Colonic mucosa (tissue), 4 donors: ENCODE measurements at regions not wholly inside any gene's neighbourhood (a gene's known extent, or its start where the extent isn't known, plus 50 kb on each side); places are given as distances from the start of the nearest gene placed in this dataset.

Source experiments
- DNase-seq: peaks from one replicate; pipeline ENCODE4 v3.0.0-alpha.2; 2020
- H3K27ac ChIP-seq: fragments of 200-600 bp; one replicate; pipeline ENCODE4 v1.8.0; 2021
- H3K27me3 ChIP-seq: fragments of 200-600 bp; one replicate; pipeline ENCODE4 v1.8.0; 2021
- H3K36me3 ChIP-seq: fragments of 200-600 bp; one replicate; pipeline ENCODE4 v1.8.0; 2021
- H3K4me1 ChIP-seq: fragments of 200-600 bp; one replicate; pipeline ENCODE4 v1.8.0; 2021; ENCODE audit warnings: mild to moderate bottlenecking
- H3K4me3 ChIP-seq: fragments of 200-600 bp; one replicate; pipeline ENCODE4 v1.8.0; 2021
- H3K9ac ChIP-seq, 2 donors: one replicate each; pipeline ENCODE4 v1.7.0; 2013; ENCODE audit warnings: control low read depth in 2 of 2, low read depth in 2 of 2, low read length in 2 of 2
- H3K9me3 ChIP-seq: fragments of 200-600 bp; one replicate; pipeline ENCODE4 v1.8.0; 2021
- intact Hi-C: fragments of 100-400 bp; cut with DNase I; formaldehyde crosslinking; loops from one replicate; pipeline ENCODE4 v1.14.1; 2022
- TF ChIP-seq, protein P1 (sequence below): fragments of 200-600 bp; IDR thresholded peaks from one replicate; pipeline ENCODE4 v1.8.0; 2022; ENCODE audit warnings: antibody characterized with exemption, mild to moderate bottlenecking
- donor health status: healthy.
- donor health status: DM: no; HTN: no; CAD: no.
- donor health status: DM: no; HTN: no; CAD: no.

DNA sequence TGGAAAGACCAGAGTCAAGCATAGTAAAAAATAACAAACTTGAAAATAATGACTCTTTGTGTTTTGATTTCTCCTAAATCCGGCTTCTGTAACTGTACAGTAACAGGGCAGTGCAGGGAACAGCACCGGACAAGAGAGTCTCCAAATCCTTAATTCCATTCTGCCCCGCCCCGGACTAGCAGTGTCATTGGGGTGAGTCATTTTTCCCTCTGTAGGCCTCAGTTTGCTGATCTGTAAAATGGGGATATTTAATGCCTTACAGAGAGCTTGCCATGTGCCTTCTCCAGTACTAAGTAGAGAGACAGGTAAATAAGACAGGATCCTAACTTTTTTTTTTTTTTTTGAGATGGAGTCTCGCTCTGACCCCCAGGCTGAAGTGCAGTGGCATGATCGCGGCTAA, 83.6 kb upstream of the TBC1D3K start:
- TF ChIP-seq, protein P1, sequence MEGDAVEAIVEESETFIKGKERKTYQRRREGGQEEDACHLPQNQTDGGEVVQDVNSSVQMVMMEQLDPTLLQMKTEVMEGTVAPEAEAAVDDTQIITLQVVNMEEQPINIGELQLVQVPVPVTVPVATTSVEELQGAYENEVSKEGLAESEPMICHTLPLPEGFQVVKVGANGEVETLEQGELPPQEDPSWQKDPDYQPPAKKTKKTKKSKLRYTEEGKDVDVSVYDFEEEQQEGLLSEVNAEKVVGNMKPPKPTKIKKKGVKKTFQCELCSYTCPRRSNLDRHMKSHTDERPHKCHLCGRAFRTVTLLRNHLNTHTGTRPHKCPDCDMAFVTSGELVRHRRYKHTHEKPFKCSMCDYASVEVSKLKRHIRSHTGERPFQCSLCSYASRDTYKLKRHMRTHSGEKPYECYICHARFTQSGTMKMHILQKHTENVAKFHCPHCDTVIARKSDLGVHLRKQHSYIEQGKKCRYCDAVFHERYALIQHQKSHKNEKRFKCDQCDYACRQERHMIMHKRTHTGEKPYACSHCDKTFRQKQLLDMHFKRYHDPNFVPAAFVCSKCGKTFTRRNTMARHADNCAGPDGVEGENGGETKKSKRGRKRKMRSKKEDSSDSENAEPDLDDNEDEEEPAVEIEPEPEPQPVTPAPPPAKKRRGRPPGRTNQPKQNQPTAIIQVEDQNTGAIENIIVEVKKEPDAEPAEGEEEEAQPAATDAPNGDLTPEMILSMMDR: no peak
- H3K27me3 ChIP-seq: no peaks in the 10 kb centered on the region

GRCh38 chr17:37839196-37839978, 84.8 kb upstream of the TBC1D3K start:
- intact Hi-C loops: no loop called here
- Histone ChIP-seq H3K36me3 (no peaks in the 10 kb centered on the region), H3K27me3 (no peaks in the 10 kb centered on the region), H3K9ac (no peak overlapping the region), H3K27ac (no peak overlapping the region), H3K4me3 (no peak overlapping the region), H3K4me1 (no peaks in the 10 kb centered on the region), H3K9me3 (no peaks in the 10 kb centered on the region)
- TF ChIP-seq, protein P1: no peak
- DNase-seq: no peak

More for the DNA sequence above, 83.6 kb upstream of the TBC1D3K start:
- intact Hi-C loops: no loop called here
- DNase-seq: no peak
- no peaks in the 10 kb centered on the region for H3K4me1 ChIP-seq
- no peak overlapping the region for H3K27ac ChIP-seq
- H3K4me3 ChIP-seq: no peak overlapping the region
- no peaks in the 10 kb centered on the region for H3K36me3 ChIP-seq
- H3K9ac ChIP-seq: no peak overlapping the region
- no peaks in the 10 kb centered on the region for H3K9me3 ChIP-seq

DNA sequence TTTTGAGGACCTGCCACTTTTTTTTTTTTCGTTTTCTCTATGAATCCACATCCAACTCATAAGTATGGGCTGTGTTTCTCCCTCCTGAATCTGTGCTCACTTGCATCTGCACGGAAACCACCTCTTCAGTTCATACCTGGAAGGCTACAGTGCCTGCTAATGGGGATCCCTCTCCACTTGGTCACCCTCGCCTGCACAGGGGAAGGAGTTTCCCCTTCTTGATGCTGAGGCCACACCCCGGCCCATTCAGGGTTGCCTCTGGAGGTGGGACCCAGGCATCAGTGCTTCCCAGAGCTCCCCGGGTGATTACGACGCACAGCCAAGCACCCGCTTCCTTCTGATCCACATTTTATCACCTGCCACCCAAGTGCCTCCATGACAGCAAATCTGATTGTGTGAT, 85.9 kb upstream of the TBC1D3K start:
- H3K9me3 ChIP-seq: no peaks in the 10 kb centered on the region
- no peaks in the 10 kb centered on the region for H3K36me3 ChIP-seq
- H3K4me1 ChIP-seq: no peaks in the 10 kb centered on the region
- TF ChIP-seq, protein P1: no peak
- H3K9ac ChIP-seq: no peak overlapping the region
- DNase-seq: no peak
- H3K27ac ChIP-seq: no peak overlapping the region
- no peak overlapping the region for H3K4me3 ChIP-seq
- H3K27me3 ChIP-seq: no peaks in the 10 kb centered on the region
- intact Hi-C loops: no loop called here

DNA sequence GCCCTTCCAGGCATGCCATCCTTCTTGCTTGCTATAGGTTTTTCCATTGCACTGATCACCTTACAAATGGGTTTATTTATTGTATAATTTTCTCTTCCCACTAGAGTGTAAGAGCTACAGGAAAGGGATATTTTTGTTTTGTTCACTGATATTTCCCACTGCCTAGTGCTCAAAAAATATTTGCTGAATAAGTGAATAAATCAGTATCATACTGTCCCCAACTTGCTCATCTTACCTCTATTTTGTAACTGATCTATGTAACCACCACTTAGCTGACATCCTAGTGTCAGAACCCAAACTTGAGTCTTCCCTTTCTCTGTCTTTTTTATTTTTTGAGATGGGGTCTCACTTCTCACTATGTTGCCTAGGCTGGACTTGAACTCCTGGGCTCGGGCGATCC, 87.6 kb upstream of the TBC1D3K start:
- H3K36me3 ChIP-seq: no peaks in the 10 kb centered on the region
- no peak overlapping the region for H3K4me3 ChIP-seq
- TF ChIP-seq, protein P1: no peak
- H3K27ac ChIP-seq: no peak overlapping the region
- intact Hi-C loops: no loop called here
- no peaks in the 10 kb centered on the region for H3K9me3 ChIP-seq
- no peak for DNase-seq
- no peak overlapping the region for H3K9ac ChIP-seq
- H3K4me1 ChIP-seq: no peaks in the 10 kb centered on the region
- no peaks in the 10 kb centered on the region for H3K27me3 ChIP-seq

GRCh38 chr17:37834168-37834567, 89.3 kb upstream of the HNF1B start:
- Histone ChIP-seq H3K27me3 (no peaks in the 10 kb centered on the region), H3K4me3 (no peak overlapping the region), H3K36me3 (no peaks in the 10 kb centered on the region), H3K9ac (no peak overlapping the region), H3K27ac (no peak overlapping the region), H3K9me3 (no peaks in the 10 kb centered on the region), H3K4me1 (no peaks in the 10 kb centered on the region)
- TF ChIP-seq, protein P1: no peak
- intact Hi-C loops: no loop called here
- no peak for DNase-seq
